MM.1S (cell line): ENCODE measurements at regions not wholly inside any gene's neighbourhood (a gene's known extent, or its start where the extent isn't known, plus 50 kb on each side); places are given as distances from the start of the nearest gene placed in this dataset.

Experiments used
- EZH2 ChIP-seq: fragments of 300-600 bp; sonication (generic); optimal IDR thresholded peaks from 2 replicates; pipeline ENCODE3; 2017; ENCODE audit warnings: low read depth, mild to moderate bottlenecking, antibody characterized with exemption, low read length, mixed read lengths
- EZH2phosphoT487 ChIP-seq: fragments of 300-600 bp; sonication (generic); IDR thresholded peaks from 2 replicates; pipeline ENCODE4 v1.6.1; 2018; ENCODE audit warnings: antibody characterized with exemption, low read length
- TF ChIP-seq, protein P1 (sequence below): fragments of 300-600 bp; sonication (generic); IDR thresholded peaks from 2 replicates; pipeline ENCODE4 v1.5.1; 2016; ENCODE audit warnings: antibody characterized with exemption, low read length, mixed read lengths

DNA sequence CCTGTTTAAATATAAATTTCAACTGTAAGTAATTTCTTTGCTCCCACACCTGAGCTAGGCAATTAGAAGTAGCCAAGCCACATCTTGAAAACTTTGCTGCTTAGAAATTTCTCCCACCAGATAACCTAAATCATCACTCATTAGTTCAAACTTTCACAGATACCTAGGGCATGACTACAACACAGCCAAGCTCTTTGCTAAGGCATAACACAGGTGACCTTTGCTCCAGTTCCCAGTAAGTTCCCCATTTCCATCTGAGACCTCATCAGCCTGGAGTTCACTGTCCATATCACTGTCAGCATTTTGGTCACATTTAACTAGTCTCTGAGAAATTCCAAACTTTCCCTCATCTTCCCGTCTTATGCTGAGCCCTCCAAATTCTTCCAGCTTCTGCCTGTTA is 79.8 kb upstream of the OPRM1 start:
- TF ChIP-seq, protein P1, sequence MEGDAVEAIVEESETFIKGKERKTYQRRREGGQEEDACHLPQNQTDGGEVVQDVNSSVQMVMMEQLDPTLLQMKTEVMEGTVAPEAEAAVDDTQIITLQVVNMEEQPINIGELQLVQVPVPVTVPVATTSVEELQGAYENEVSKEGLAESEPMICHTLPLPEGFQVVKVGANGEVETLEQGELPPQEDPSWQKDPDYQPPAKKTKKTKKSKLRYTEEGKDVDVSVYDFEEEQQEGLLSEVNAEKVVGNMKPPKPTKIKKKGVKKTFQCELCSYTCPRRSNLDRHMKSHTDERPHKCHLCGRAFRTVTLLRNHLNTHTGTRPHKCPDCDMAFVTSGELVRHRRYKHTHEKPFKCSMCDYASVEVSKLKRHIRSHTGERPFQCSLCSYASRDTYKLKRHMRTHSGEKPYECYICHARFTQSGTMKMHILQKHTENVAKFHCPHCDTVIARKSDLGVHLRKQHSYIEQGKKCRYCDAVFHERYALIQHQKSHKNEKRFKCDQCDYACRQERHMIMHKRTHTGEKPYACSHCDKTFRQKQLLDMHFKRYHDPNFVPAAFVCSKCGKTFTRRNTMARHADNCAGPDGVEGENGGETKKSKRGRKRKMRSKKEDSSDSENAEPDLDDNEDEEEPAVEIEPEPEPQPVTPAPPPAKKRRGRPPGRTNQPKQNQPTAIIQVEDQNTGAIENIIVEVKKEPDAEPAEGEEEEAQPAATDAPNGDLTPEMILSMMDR: no peak
- TF ChIP-seq EZH2 (no peak), EZH2phosphoT487 (no peak)
